Fibroblast of skin of left quadriceps (primary cell): ENCODE measurements at regions not wholly inside any gene's neighbourhood (a gene's known extent, or its start where the extent isn't known, plus 50 kb on each side); places are given as distances from the start of the nearest gene placed in this dataset.
"Not testable (repeated sequence)": the region's sequence is repeated elsewhere in the genome, so short reads cannot be mapped to it uniquely, and the experiment has no call there.

Experiments
- DNase-seq, 2 experiments: peaks; one replicate each; pipeline ENCODE4 v3.0.0-alpha.2; 2013; ENCODE audit warnings: low read depth in 2 of 2

DNA sequence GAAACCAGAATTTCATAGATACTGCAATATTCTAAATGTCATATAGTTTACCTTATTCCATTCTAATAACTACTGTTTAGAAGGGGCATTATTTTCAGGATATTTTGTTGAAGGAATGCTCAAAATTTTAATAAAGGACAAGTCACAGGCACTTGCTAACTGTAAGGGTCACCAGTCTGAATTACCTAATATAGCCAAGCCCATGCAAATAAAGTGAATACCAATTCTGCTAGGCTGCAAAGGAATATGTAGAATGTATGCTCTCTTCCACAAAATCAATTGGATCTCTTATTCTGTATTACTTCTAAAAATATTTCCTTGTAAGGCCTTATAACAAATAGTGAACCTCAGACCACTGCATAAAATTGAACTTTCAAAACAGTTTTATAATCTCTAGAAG is 52.3 kb upstream of the FAT4 start:
- no peak for DNase-seq

DNA sequence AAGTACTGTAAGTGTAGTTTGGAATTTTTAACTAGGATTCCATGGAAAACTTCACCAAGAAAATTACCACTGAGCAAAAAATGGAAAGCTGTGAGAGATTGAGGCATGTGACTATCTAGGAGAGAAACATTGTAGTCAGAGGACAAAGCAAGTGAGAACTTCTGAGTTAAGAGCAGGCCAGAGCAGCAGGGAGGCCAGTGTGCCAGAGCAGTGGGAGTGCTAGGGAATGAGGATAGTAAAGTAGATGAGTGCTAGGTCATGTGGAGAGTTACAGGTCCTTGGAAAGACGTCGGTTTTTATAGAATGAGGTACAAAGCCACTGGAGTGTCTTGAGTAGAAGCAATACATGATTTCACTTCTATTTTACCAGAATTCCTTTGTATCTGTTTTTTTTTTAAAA is 52.7 kb upstream of the FAT4 start:
- DNase-seq: no peak

DNA sequence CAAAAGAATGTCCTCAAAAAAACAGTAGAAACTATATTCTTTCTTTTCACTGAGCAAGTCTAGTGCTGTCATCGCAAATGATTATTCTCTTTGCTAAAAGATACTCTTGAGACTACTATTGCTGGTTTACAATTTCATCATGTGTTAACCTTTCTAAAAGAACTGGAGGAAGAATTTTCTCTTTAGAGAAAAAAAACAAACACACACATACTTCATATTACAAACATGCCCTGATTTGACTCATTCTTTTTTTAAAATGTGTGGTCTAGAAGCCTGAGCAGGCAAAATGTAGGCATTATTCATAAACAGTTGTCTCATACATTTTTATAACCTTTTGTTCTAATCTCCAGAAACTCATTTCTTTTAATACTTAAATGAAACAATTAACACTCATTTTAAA is 60.6 kb upstream of the FAT4 start:
- DNase-seq: peak; percentile 34 to 39

DNA sequence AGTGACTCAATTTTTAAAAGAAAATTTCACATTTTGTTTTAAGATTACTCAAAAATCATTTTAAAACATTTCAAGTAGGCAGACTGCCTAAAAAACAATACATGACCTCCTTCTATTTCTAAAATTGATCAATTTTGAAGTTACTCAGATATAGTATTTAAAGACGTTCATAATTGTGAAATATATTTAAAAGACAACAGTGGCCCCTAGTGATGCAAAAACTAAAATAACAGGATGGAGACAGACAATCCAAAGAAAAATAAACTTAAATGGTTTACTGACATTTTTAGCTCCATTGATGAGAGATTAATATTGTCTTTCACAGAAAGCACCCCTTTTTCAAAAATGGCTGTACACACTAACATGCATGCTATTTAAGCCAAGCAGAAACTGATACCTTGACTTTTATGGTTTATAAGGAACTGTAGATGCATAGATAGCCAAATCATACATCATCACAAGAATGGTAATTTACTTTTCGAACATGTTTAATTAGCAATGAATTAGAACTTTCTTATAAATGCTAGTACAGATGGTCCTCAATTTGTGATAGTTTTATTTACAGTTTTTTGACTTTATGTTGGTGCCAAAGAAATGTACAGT is 69.8 kb upstream of the FAT4 start:
- peak in 1 of 2 experiments; percentile 22 for DNase-seq

DNA sequence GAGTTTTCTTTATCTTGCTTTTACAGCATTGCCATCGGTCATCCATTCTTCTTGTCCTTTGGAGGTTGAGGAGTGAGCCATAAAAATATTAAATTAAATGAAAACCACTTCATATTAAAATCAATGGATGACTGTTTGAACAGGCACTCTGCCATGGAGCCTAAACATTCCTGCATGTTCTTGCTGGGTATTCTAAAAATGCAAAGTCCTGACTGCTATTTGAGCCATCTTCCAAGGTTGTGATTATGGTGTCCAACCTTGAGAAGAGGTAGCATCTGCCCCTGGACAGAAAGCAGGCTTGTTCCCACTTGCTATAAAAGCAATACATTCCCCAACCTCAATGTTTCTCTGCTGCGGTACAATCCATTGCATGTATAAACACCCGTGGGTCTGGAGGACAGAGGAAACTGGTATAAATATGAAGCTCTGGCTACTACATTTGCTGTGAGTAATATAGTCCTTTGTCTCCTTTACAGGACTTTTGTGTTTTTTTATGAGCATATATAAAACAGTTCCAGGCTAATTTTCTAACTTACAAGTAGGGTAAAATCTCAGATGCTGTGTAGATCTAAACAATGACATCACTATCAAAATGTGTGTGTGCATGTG is 70.9 kb upstream of the FAT4 start:
- DNase-seq: no peak

DNA sequence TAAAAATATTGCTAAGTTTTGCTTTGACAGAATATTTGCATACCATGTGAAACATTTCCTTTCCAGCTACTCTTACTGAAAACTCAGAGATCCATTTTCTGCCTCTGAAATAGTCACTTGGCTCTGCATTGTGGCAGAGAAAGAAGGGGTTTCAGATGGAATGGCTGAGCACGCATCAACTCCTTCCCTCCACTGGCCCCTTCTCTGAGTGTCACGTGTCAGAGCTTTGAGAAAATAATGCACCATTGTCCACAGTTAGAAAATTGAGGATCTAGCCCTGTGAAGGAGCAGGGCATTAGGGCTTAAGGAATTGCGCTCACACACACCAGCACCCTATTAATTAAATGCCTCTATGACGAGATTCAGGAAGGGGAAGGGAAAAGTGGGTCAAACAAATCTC is 78.8 kb upstream of the FAT4 start:
- DNase-seq: no peak

DNA sequence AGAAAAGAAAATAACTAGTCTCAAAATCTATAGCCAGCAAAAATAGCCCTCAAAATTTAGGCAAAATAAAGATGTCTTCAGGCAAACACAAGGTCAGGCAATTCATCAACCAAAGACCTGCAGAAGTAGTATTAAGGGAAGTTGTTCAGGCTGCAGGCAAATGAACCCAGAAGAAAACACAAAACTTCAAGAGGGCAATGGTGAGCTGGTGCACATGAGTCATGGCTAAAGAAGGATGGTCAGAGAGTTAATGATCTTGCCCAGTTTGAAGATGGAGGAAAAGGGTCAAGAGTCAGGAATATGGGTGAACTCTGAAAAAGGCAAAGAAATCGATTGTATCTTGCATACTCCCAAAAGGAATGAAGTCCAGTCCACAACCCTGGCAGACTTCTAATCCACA is 83.1 kb upstream of the FAT4 start:
- DNase-seq: no peak

DNA sequence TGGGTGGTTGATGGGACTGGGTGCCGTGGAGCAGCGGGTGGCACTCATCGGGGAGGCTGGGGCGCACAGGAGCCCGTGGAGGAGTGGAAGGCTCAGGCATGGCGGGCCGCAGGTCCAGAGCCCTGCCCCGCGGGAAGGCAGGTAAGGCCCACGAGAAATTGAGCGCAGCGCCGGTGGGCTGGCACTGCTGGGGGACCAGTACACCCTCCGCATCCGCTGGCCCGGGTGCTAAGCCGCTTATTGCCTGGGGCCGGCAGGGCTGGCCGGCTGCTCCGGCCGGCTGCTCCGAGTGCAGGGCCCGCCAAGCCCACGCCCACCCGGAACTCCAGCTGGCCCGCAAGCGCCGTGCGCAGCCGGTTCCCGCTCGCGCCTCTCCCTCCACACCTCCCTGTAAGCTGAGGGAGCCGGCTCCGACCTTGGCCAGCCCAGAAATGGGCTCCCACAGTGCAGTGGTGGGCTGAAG is 85.1 kb upstream of the FAT4 start:
- DNase-seq: no peak

DNA sequence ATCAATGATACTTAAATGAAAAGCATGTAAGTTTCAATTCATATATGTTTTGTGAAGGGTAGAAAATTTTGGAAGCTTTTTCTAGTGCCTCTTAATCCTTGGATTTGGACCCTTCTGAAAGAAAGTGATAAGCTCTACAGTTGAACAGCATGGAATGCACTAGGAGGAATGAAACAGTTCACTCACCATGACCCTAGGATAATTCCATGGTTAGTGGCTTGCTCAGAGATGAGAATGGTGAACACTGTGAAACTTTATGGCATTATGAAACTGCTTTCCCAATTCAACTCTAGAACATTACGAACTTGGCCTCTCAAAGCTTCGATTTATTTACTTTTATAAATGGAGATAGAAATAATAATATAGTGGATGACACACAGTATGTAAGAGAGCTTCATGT is 88.9 kb upstream of the FAT4 start:
- no peak for DNase-seq

DNA sequence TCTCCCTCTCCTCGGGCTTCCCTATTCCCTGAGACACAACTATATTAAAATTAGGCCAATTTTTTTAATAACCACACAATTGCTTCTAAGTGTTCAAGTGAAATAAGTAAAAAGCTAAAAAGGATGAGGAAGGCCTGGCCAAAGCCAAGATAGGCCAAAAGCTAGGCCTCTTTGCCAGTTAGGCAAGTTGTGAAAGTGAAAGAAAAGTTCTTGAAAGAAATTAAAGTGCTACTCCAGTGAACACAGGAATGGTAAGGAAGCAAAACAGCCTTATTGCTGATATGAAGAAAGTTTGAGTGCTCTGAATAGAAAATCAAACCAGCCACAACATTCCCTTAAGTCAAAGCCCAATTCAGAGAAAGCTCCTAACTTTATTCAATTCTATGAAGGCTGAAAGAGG is 114.2 kb upstream of the FAT4 start:
- no peak for DNase-seq

DNA sequence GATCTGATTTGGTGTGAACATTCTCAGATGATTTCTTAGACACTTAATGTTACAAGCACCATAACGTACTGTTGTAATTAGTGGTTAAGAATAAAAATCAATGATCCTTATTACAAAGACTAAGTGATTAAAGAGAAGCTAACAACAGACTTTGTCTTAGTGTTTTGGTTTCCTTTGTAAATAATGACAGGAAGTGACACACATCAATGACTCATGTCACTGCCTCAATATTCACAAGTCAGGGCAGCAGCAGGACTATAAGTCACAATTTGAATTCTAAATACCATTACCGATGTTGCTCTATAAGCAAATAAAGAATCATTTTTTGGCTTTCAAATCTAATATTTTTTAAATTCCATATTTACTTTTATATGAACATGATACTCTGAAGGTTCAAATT is 115.8 kb upstream of the FAT4 start:
- peak; percentile 15 to 21 for DNase-seq

DNA sequence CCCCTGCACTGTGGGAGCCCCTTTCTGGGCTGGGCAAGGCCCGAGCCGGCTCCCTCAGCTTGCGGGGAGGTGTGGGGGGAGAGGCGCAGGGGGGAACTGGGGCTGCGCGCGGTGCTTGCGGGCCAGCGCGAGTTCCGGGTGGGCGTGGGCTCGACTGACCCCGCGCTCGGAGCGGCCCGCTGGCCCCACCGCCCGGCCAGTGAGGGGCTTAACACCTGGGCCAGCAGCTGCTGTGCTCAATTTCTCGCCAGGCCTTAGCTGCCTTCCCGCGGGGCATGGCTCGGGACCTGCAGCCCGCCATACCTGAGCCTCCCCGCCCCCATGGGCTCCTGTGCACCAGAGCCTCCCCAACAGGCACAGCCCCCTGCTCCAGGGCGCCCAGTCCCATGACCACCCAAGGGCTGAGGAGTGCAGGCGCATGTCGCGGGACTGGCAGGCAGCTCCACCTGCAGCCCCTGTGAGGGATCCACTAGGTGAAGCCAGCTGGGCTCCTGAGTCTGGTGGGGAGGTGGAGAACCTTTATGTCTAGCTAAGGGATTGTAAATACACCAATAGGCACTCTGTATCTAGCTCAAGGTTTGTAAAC is 122.8 kb upstream of the FAT4 start:
- not testable (repeated sequence) for DNase-seq

DNA sequence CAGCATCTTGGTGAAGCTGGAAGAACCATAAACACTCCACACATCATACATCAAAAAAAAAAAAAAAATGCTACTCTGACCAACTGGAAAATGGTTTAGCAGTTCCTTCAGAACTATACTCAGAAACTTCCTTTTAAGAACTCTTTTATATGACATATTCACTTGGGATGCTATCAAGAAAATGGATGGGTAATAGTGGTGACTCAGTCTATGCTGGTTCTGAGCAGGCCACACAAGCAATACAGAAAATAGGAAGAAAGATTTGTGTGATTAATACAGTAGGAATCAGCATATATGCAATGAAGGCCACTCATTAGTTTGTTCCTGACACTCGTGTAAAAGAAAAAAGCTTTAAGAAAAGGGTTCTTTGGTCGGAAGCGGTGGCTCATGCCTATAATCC is 123.5 kb upstream of the FAT4 start:
- peak; percentile 72 to 73 for DNase-seq

DNA sequence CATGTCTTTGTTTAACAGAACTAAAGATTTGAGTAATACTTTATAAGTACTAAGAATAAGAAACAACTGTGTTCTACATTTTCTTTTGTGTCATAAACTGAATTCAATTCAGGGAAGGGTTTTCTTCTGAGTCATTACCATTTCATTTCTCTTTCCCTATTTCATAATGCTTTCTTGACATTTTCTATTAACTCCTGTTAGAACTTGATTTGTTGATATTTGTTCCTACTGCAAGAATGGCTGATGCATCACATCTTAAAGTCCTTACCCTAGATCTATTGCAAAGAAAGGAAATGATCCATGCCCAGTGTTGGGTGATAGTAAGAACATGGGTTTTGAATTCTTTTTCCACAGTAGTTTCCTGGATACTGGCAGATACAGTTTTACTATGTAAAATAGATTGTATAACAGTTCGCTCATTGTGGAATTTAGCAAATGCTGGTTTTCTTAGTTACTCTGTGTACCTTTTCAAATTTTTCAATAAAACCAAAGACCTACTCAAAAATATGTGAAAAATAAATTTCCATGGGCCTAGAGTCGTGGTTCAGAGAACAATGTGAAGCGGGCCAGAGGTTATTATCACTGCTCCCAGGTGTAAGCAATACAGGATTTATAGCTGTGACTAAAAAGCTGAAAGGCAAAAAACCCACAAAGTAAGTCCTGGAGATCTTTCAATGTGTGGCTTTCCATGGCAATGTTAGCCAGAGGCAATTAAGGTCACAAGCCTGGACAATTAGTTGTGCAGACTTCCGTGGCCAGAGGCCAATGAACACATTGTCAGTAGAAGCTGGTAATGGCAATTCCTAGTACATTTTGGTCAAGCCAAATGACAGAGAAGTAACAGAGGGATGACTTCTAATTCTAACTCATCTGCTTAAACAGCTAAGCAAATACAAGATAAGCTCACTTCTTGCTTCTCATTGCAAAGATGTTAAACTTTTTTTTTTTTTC is 127.3 kb upstream of the FAT4 start:
- DNase-seq: peak; percentile 71 to 75

DNA sequence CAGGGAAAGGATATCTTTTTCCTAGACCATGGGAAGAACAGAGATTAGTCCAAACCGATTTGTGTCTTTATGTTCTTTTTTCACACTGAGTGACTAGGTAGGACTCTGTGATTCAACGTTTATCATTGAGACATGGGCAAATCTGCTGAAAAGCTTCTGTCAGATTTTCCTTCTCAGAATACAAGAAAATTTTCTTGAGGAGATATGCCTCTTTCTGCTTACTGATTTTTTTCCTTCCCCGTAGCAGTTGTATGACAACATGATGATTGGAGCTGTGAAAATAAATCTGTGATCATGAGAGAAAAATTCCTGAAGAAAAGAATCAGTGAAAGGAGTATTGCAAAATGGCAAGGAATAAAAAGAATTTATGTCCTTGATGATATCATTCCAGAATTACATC is 130.6 kb upstream of the FAT4 start:
- DNase-seq: peak in 1 of 2 experiments; percentile 3

DNA sequence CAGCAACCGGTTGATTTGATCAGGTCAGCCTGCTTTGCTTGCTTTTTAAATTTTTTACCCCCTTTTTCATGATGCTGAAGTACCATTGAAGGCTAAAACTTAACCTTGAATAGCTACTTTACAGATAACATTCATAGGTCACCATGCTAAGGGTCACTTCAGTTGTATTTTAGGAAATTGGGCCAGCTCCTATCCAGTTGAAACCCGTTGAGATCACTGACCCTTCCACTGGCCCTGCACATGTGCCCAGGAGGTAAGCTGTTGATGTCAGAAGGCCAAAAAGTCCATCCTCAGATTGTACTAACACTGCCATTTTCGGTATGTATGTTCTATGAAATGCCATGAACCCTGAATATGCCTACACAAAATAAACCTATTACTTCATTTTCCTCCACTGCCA is 133.0 kb upstream of the FAT4 start:
- no peak for DNase-seq

DNA sequence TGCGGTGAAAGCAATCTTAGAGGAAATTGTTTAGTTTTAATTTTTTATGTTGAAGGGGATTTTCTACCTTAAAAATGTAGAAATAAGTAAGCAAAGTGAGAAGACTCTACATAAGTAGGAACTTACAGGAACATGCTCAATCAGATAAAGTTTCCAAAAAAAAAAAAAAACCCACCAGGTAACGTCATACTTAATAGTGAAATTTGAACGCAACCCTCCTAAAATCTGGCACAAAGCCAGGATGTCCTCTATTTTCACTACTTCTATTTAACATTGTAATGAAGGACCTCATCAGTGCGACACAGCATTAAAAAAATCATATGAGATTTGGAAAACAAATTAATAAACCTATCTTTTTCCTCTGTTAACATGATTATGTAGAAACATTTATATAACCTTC is 135.0 kb upstream of the FAT4 start:
- DNase-seq: no peak

DNA sequence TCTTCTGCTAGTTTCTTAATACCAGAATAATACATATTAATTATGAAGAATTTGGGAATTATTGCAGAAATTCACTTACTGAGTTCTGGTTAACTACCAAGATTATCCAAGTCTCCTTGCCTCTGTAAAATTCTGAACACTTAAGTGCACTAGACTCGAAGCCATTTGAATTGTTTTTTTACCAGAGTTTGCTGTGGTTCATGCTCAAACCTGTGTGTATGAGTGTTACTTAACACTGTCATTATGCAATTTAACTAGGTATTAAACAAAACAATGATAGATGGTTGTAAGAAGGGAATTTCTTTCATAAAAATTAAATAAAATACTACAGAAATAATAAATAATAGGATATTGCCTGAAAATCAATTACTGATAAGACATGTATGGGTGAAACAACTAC is 145.6 kb upstream of the FAT4 start:
- no peak for DNase-seq

DNA sequence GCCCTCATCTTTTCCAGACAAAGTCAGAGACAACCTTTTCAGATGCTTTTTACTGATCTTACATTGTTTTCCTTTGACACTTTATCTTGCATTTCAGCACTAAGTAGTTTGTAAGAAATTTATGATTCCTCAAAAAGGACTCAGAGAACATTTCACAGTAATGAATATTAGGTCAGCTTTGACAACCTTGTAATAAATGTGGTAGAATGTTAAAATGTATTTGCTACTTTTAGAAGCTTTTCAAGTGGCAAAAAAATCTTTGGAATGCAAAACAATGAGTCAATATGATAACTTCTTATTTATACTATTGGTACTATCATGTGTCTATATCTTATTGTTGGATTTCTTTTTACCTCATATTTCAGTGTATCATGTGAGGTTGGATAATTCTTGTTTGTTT is 146.2 kb upstream of the FAT4 start:
- peak in 1 of 2 experiments; percentile 14 for DNase-seq

DNA sequence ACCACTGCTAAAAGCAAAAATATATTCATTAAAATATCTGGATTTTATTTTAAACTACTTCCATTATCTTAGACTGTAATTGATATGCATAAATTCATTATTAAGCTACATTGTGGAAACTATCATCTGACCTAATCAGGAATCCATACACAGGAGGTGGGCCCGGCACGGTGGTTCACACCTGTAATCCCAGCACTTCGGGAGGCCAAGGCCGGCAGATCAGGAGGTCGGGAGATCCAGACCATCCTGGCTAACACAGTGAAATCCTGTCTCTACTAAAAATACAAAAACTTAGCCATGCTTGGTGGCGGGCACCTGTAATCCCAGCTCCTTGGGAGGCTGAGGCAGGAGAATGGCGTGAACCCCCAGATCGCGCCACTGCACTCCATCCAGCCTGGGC is 148.7 kb upstream of the FAT4 start:
- DNase-seq: not testable (repeated sequence)

DNA sequence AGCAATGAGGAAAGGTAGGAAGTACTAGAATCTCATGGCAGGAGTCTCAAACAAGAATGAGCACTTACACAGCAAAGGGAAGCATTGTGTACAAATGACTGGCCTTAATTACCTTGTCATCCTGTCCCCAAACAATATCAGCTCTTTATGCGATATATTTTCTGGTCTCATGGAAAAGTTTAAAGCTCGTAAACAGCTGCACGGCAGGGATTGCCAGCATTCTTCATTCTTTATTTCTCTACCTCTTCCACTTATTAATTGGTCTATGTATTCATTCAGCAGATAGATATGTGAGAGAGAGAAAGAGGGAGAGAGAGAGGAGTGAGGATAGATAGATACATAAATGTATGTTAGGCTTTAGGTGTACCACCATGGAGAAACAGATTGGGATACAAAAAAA is 155.8 kb upstream of the FAT4 start:
- no peak for DNase-seq

DNA sequence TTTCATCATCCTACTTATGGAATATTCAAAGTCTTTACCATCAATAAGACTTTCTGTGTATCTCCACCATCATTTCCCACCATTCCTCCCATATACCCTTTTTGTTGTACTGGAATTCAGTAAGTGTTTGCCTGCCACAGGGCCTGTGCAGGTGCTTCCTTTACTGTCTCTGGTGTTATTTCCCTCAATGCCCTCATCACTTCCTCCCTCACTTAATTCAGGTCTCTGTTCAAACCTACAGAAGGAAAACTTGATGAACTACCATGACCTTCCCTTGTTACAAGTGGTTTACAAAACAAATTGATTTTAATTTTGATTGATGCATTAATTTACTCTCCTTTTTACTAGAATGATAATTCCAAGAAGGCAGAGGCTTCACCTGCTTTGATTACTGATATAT is 159.5 kb upstream of the FAT4 start:
- no peak for DNase-seq
